Embryonic facial prominence (tissue), 1 donor: ENCODE measurements at regions not wholly inside any gene's neighbourhood (a gene's known extent, or its start where the extent isn't known, plus 50 kb on each side); places are given as distances from the start of the nearest gene placed in this dataset.

Source experiments
- DNase-seq: peaks from one replicate; pipeline ENCODE4 v3.0.0-alpha.2; 2016; ENCODE audit errors: extremely low spot score

DNA sequence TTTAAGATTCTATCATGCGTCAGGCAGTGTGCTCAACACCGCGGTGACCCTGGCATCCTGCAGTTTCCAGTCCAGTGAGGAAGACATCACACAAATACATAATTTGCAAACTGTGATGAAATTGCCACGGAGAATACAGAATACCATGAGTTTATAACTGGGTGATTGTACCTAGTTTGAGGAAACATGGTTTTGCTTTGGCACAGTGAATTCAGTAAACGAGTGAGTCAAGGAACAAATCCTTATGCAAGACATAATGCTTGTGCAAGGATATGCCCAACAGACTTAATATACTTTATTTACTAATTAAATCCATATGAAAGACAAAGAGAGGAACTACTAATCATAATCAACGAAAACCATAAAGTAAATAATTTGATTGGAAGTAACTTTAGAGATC, 311.8 kb upstream of the TMTC1 start:
- no peak for DNase-seq

DNA sequence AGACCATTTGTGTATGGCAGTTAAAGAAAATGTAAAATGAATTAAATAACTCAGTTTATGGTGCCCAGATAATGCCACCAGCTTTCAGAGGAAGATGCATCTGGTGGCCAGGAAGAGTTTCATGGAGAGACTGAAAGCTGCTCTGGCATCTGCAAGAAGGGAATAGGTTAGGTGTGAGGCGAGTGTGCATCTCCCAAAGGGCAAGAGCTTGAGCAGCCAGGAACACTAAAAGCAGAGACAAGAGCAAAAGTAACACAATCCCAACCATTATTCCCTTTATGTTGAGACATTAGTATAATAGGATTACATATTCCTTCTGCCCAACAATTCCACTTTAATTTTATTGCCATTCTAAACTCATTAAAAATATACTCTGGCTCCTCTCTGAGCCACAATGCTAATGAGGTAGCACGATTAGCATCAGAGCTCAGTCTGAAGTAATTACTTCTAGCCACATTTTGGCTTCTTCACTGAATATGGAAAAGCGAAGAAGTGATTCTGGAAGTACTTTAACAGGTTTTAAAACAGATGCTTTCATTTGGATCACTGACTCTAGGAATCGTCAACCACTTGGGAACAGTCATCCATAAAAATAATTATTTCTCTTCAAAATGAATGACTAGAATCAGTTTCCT, 309.4 kb upstream of the TMTC1 start:
- no peak for DNase-seq

DNA sequence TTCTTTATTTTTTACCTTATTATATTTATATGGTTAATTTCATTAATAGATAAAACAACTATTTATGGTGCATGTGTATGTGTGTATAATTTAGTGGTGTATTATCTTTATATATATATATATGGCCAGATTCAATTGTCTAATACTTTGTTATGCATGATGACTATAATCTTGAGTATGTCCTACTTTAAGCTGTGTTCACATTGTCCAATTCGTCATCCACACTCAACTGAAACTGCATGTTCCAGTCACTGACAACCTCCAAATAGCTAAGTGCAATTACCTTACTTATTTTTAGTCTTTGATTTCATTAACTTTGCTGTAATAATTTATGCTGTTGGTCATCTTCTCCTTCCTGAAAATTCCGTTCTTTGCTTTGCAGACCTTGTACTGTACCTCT, 306.5 kb upstream of the TMTC1 start:
- no peak for DNase-seq

- no peak for DNase-seq
Observed at GRCh38 chr12:30088259-30088995, 304.7 kb upstream of the TMTC1 start.

DNA sequence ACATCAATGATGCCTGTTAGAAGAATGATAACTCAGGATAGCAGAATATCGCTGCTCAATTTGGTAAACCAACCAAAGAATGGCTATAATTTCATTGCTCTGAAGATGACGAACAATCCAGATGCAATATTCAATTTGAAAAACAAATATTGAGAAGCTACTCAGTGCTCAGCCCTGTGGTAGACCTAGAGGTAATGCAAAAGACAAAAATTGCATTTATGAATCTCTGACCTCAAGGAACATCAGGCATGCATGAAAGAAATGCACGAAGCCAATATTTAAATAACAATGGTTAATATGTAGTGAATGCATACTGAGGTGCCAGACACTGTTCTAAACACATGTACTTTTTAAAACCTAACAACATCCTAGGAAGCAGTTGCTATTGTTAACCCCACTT, 298.6 kb upstream of the TMTC1 start:
- DNase-seq: no peak

DNA sequence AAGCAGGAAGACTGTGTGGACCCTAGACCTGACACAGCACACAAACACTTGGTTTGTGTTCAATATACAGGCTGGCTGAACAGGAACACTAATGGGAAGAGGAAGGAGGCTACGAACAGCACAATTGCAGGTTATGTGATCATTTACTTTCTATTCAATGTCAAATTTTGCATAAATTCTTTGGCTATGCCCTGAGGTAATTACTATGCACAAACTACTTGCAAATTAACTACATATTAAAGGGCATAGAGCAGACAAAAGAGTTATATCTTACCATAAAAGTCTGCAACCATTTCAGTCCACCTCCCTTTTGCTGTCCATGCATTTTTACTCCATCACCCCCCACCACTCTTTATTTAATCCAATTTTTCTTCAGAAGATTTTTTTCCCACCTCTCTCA, 291.2 kb upstream of the TMTC1 start:
- no peak for DNase-seq

DNA sequence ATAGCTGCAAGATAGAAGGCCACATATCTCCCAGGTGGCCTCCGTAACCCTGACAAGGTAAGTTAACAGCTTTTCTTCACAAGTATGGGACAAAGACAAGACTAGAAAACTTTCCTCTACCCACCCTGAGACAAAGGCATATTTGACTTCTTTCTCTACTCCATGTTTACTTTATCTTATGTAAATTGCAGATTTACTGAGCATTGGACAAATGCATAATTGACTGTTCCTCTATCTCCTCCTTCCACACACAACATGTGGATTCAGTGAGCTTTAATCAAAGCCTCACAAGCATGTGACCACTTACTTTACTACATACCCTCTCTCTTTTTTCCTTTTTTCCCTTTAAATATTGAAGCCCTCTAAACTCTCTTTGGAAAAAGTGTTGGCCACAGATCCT, 289.1 kb upstream of the TMTC1 start:
- DNase-seq: no peak

GRCh38 chr12:30067146-30067545, 283.4 kb upstream of the TMTC1 start:
- DNase-seq: no peak

- DNase-seq: no peak
Observed at GRCh38 chr12:30064906-30065305, 281.2 kb upstream of the TMTC1 start.

DNA sequence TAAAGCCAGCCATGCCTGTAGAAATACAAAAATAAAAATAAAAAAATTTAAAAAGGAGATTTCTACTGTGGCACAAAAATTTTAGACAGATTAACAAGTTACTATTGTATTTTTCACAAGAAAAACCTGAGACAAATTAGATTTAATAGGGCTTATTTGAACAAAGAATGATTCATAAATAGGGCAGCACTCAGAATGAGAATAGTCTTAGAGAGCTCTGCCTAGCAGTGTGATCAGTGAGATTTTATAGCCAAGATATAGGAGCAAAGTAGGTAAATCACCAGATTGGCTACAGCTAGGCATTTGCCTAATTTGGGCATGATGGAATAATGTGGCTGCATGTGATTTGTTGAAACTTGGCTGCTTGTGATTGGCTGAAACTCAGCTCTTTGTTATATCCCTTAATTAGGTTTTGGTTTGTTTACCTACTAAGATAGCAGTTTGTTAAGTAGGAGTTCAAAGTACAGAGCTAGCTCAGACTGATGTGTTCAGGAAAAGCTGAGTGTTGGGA, 279.7 kb upstream of the TMTC1 start:
- DNase-seq: no peak

DNA sequence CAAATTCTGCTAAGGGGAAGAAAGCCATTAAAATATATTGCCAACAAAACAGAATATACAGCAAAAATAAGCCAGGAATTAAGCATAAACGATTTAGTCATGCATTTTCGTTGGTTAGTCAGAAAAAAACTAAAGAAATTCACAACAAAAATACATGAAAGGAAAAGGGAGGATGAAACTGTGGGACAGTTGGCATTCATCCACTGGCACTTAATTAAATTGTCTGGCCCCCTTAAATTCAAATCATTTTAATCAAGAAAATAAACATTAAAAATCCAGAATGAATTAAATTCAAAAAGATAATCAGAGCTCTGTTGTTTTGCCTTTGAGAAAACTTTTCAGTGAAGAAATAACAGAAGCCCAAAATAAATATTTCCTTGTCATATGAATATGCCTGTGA, 264.6 kb upstream of the TMTC1 start:
- DNase-seq: no peak

DNA sequence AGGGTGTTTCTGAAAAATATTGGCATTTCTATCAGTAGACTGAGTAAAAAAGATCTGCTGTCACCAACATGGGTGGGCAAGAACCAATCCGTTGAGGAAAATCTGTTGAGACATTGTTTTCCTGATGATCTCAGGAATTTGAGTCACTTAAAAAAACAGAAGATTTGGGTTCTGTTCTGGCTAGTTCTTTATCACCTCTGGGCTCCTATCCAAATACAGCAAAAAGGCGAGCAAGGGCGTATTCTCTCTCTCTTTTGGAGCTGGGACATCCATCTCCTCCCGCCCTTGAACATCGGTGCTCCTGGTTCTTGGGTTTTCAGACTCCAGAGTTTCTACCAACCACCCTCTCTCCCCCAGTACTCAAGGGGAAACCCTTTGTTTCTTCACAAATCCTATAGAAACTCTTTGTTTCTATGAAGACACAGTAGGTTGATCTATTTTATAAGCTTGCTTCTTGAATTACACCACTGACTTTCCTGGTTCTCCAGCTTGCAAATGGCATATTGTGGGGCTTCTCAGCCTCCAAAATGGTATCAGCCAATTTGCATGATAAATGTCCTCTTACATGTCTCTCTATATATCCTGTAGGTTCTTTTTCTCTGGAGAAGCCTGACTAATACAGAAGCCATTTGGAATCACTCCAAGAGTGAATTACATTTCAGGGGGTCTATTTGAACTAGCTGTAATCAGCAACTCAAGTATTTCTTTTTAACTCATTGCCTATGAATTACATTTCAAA, 263.9 kb upstream of the TMTC1 start:
- DNase-seq: no peak

DNA sequence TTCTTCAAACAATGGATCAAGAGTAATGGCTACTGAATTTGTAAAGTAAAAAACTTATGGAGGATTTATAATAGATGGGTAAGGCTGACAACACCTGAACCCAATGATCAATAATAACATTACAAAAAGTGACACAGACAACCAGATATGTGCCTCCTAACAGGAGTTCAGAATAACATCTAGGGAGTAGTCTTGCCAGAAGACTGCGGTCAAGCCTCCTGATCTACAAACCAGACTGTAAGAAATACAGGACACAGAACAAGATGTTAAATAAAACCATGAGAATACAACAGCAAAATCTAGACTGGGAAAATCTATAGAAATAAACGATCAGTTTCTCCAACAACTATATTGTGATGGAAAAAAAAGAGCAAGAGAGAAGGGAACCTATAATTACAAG, 262.6 kb upstream of the TMTC1 start:
- DNase-seq: no peak

- no peak for DNase-seq
Observed at GRCh38 chr12:30045171-30045570, 261.4 kb upstream of the TMTC1 start.

DNA sequence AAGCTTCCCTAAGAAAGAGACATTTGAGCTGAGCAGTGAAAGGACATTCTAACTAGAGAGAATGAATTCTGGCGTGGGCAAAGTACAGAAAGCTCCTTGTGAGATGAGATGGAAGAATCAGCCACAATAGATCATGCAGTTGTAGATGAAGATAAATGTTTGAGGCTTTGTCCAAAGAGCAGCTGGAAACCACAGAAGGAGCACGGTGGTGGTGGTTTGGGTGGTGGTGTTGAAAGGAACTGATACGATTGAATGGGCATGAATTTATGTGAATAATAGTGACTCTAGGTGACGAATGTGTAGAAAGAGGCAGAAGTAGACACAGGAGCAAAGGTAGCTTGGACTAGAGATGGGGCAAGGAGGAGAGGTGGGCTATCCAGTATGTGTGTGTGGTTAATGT, 260.5 kb upstream of the TMTC1 start:
- no peak for DNase-seq

DNA sequence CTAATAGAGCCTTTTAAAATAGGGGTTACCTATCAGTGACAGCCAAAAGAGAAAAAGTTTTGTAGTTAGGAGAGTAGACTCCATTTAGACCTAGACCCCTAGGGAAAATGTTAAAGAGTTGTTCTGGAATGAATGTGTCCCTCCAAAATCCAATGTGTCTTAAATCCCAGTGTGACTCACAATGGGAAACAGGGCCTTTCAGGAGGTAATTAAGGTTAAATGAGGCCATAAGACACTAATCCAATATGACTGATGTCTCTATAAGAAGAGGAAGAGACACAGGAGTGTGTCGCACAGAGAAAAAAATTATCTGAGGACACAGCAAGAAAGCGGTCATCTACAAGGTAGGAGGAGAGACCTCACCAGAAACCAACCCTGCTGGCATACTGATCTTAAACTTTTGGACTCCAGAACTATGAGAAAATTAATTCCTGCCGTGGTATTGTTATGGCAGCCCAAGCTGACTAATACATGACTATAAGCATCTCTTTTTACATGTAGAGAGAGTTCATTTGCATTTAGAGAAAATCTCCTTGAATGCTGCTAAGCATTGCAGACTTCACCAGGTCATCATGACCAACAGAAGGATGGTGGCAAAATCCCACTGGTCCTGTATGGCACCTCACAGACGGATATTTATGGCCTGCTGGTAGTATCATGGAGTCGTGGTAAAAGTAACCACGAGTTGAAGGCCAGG, 259.6 kb upstream of the TMTC1 start:
- DNase-seq: no peak

DNA sequence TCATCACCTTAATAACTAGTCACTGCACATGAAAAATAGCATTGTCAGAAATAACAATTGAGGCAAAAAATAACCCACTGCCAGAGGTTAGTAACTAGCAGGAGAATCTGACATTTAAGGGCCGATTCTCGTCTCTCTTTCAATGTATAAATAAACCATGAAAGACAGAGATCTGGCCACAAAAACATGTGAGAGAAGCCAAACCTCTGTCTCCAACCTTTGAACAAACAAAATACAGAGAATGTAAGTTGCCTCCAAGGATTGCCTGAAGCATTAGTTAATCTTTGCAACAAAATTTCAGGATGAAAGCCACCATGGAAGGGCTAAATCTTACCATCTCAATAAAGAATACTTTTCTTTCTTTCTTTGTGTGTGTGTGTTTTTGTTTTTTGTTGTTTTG, 257.4 kb upstream of the TMTC1 start:
- DNase-seq: no peak

GRCh38 chr12:30030693-30031374, 247.1 kb upstream of the TMTC1 start:
- no peak for DNase-seq

GRCh38 chr12:30026621-30027234, 243.0 kb upstream of the TMTC1 start:
- no peak for DNase-seq

DNA sequence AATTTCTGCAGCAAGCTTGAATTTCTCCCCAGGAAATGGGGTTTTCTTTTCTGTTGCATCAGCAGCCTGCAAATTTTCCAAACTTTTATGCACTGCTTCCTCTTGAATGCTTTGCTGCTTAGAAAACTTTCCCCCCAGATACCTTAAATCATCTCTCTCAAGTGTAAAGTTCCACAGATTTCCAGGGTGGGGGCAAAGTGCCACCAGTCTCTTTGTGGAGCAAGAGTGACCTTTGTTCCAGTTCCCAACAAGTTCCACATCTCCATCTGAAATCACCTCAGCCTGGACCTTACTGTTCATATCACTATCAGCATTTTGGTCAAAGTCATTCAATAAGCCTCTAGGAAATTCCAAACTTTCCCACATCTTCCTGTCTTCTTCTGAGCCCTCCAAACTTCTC, 241.6 kb upstream of the TMTC1 start:
- no peak for DNase-seq

DNA sequence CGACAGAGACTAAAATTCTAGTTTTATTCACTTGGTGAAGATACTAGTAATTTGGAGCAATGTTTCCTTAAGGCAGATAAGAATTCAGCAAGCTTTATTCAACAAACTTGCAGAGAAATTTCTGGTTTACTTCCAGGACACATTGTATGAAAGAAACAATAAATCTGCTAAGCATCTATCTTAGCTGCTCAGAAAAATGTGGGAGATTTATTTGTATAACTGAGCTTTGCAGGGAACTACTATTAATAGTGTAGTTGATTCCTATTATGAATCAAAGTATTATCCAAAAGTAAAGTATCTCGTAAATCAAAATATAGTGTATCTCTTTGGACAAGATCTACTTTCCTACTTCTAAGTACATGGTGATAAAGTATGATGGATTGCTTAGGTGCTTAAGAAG, 239.4 kb upstream of the TMTC1 start:
- DNase-seq: no peak
